ENCODE measurements at regions not wholly inside any gene's neighbourhood (a gene's known extent, or its start where the extent isn't known, plus 50 kb on each side); places are given as distances from the start of the nearest gene placed in this dataset.

GRCh38 chr15:80317389-80318182 lies 65.6 kb upstream of the CTXND1 start:
- Histone ChIP-seq H3K9me2 (ENCODE audit: insufficient read depth) (no peaks in the 10 kb centered on the region), H3K4me1 (ENCODE audit: insufficient read depth) (no peaks in the 10 kb centered on the region; the same call in 1 of the 2 replicates), H3K27ac (ENCODE audit: low read depth) (no peak overlapping the region), H3K27me3 (ENCODE audit: insufficient read depth) (no peaks in the 10 kb centered on the region), H4K20me1 (replicated peaks; ENCODE audit: insufficient read depth) (no peaks in the 10 kb centered on the region), H3K4me3 (no peak overlapping the region), H3K4me2 (no peak overlapping the region), H3F3A (replicated peaks; ENCODE audit: low read depth) (no peaks in the 10 kb centered on the region), H3K79me2 (replicated peaks; ENCODE audit: insufficient read depth) (no peaks in the 10 kb centered on the region), H2AFZ (peak overlapping the region; percentile 80), H3K36me3 (ENCODE audit: insufficient read depth) (no peaks in the 10 kb centered on the region)
- TF ChIP-seq CTCF (conservative IDR thresholded peaks at IDR 0.05; ENCODE audit: low read depth in 2 of 2) (no peak), CREB1 (CRISPR knock-in tag; IDR thresholded peaks at IDR 0.05; ENCODE audit: low read depth) (no peak), ZNF114 (CRISPR knock-in tag; IDR thresholded peaks at IDR 0.05) (no peak), EZH2phosphoT487 (IDR thresholded peaks at IDR 0.05; ENCODE audit: unreplicated experiment) (no peak), ZNF462 (CRISPR knock-in tag; IDR thresholded peaks at IDR 0.05) (no peak), EZH2 (IDR thresholded peaks at IDR 0.05; ENCODE audit: low read depth, unreplicated experiment) (no peak)
- TF ChIP-seq, protein P1, sequence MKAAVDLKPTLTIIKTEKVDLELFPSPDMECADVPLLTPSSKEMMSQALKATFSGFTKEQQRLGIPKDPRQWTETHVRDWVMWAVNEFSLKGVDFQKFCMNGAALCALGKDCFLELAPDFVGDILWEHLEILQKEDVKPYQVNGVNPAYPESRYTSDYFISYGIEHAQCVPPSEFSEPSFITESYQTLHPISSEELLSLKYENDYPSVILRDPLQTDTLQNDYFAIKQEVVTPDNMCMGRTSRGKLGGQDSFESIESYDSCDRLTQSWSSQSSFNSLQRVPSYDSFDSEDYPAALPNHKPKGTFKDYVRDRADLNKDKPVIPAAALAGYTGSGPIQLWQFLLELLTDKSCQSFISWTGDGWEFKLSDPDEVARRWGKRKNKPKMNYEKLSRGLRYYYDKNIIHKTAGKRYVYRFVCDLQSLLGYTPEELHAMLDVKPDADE (IDR thresholded peaks at IDR 0.05), result no peak
- TF ChIP-seq, protein P2, sequence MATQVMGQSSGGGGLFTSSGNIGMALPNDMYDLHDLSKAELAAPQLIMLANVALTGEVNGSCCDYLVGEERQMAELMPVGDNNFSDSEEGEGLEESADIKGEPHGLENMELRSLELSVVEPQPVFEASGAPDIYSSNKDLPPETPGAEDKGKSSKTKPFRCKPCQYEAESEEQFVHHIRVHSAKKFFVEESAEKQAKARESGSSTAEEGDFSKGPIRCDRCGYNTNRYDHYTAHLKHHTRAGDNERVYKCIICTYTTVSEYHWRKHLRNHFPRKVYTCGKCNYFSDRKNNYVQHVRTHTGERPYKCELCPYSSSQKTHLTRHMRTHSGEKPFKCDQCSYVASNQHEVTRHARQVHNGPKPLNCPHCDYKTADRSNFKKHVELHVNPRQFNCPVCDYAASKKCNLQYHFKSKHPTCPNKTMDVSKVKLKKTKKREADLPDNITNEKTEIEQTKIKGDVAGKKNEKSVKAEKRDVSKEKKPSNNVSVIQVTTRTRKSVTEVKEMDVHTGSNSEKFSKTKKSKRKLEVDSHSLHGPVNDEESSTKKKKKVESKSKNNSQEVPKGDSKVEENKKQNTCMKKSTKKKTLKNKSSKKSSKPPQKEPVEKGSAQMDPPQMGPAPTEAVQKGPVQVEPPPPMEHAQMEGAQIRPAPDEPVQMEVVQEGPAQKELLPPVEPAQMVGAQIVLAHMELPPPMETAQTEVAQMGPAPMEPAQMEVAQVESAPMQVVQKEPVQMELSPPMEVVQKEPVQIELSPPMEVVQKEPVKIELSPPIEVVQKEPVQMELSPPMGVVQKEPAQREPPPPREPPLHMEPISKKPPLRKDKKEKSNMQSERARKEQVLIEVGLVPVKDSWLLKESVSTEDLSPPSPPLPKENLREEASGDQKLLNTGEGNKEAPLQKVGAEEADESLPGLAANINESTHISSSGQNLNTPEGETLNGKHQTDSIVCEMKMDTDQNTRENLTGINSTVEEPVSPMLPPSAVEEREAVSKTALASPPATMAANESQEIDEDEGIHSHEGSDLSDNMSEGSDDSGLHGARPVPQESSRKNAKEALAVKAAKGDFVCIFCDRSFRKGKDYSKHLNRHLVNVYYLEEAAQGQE (IDR thresholded peaks at IDR 0.05; ENCODE audit: unreplicated experiment), result no peak
- no peak overlapping the region for H3K4me3 Mint-ChIP-seq
- ATAC-seq (no peak), DNase-seq (ENCODE audit: low spot score) (no peak)
- H3K4me1 Mint-ChIP-seq, result peaks cover 8% of the 10 kb centered on the region; the same call in 2 of the 3 replicates
- H3K27ac Mint-ChIP-seq, result no peak overlapping the region
- H3K9me3 Mint-ChIP-seq, result 0 out of 3 replicates have a peak, but pooled peaks cover under 1% of the 10 kb centered on the region
- no peaks in the 10 kb centered on the region for H3K36me3 Mint-ChIP-seq (ENCODE audit: low read depth)
- peaks cover 2% of the 10 kb centered on the region for H3K27me3 Mint-ChIP-seq (ENCODE audit: insufficient read depth, low read depth, poor library complexity)
